AG10803 (cell line): ENCODE measurements at regions not wholly inside any gene's neighbourhood (a gene's known extent, or its start where the extent isn't known, plus 50 kb on each side); places are given as distances from the start of the nearest gene placed in this dataset.
"Not testable (repeated sequence)": the region's sequence is repeated elsewhere in the genome, so short reads cannot be mapped to it uniquely, and the experiment has no call there.

Experiments
- DNase-seq: peaks from one replicate; pipeline ENCODE4 v3.0.0; 2010; ENCODE audit warnings: low read depth
- H3K4me3 ChIP-seq: 2 replicates; pipeline ENCODE4 v1.5.1; 2011; ENCODE audit warnings: mild to moderate bottlenecking, low read length, control low read depth
- TF ChIP-seq, protein P1 (sequence below): conservative IDR thresholded peaks from 2 replicates; pipeline ENCODE4 v1.5.1; 2011; ENCODE audit warnings: mild to moderate bottlenecking, low read length, control low read depth, inconsistent platforms

DNA sequence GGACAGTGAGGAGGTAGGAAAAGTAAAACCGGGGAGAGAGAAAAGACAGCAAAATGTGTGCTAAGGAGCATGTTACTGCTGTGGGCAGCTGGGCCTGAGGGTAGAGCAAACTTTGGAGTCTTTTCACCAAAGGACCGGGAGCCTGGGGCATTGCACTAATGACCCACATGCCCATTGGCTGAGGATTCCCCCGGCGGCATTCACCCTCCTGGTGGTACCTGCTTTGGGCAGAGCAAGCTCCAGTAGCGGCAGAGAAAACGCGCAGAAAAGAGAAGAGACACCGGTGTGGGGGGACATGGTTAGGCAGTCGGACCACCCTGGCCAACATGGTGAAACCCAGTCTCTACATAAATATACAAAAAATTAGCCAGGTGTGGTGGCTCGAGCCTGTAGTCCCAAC lies 83.4 kb upstream of the ESRRB start:
- no peak for DNase-seq
- TF ChIP-seq, protein P1, sequence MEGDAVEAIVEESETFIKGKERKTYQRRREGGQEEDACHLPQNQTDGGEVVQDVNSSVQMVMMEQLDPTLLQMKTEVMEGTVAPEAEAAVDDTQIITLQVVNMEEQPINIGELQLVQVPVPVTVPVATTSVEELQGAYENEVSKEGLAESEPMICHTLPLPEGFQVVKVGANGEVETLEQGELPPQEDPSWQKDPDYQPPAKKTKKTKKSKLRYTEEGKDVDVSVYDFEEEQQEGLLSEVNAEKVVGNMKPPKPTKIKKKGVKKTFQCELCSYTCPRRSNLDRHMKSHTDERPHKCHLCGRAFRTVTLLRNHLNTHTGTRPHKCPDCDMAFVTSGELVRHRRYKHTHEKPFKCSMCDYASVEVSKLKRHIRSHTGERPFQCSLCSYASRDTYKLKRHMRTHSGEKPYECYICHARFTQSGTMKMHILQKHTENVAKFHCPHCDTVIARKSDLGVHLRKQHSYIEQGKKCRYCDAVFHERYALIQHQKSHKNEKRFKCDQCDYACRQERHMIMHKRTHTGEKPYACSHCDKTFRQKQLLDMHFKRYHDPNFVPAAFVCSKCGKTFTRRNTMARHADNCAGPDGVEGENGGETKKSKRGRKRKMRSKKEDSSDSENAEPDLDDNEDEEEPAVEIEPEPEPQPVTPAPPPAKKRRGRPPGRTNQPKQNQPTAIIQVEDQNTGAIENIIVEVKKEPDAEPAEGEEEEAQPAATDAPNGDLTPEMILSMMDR, result no peak
- no peak overlapping the region for H3K4me3 ChIP-seq

DNA sequence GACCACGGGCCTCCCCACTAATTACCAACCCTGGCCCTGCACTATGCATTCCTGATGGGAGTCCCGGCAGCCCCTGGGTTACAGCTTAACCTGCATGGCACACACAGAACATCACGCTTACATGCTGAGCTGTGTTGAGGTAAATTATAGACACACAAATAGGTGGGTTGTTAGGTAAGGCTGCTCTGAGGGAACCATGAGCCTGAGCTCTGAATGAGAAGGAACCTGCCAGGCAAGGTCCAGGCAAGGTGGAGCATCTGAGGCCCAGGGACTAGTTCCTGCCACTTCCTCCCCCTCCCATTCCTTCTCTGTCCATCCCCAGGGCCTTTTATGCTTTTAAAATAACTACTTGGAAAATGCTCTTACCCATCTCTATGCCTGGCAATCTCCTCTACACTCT lies 82.7 kb upstream of the ESRRB start:
- DNase-seq, result no peak

DNA sequence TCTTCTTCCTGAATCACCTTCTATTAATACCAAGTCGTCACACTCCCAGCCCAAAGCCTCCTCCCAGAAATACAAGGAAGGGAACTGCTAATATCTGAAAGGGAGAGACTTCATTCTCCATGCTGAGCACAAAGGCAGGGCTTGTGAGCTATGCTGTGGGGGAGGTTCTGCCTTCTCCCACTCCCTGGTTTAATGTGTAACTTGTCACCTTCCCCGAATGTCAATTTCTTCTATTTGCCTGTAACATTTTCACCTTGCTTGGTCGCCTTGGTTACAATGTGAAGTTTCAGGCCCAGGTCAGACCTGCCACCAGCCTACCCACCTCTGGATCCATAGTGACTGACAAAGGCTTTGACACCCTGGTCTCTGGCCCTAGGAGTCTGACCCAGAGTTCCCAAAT lies 82.0 kb upstream of the ESRRB start:
- TF ChIP-seq, protein P1, result no peak
- H3K4me3 ChIP-seq, result no peak overlapping the region
- no peak for DNase-seq

More for the DNA sequence above, 82.7 kb upstream of the ESRRB start:
- TF ChIP-seq, protein P1, result no peak
- H3K4me3 ChIP-seq, result no peak overlapping the region

DNA sequence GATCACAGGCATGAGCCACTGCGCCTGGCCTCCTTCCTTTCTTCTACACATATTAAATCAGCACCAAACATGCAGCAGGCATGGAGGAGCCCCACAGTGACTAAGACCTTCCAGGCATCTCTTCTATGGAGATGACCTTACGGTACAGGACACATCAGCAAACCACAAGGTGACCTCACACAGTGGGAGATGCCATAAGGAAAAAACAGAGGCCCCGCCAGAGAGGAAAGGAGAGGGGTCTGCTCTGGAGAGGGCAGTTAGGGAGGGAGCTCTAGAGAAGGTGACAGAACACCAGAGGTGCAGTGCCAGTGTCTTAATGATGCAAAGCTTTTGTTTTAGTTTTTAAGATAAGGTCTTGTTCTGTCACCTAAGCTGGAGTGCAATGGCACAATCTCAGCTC lies 81.1 kb upstream of the ESRRB start:
- TF ChIP-seq, protein P1, result no peak
- H3K4me3 ChIP-seq, result no peak overlapping the region
- no peak for DNase-seq

DNA sequence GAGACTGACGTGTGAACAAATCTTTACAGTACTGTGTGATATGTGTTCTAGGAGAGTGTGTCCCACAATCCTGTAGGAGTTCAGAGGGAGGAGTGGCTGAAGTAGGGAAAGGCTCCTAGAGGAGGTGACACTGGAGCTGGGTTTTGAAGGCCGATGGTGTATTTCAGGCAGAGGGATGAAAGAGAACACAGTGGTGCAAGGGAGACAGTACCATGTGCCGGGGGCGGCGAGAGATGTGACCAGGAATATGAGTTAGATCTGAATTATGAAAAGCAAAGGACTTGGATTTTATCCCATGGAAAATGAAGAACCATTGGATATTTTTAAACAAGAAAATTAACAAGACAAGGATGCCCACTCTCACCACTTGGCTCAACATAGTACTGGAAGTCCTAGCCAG lies 77.0 kb upstream of the ESRRB start:
- no peak for DNase-seq
- H3K4me3 ChIP-seq, result no peak overlapping the region
- TF ChIP-seq, protein P1, result no peak

DNA sequence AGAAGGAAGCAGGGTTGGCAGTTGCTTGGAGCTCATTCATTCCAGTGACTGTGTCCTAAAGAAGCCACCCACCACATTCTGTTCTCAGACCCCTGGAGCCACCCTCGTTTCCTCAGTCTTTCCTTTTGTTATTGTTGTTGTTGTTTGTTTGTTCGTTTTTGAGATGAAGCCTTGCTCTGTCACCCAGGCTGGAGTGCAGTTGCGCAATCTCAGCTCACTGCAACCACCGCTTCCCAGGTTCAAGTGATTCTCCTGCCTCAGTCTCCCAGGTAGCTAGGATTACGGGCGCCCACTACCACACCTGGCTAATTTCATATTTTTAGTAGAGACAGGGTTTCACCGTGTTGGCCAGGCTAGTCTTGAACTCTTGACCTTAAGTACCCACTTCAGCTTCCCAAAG lies 72.7 kb upstream of the ESRRB start:
- DNase-seq, H3K4me3 ChIP-seq: not testable (repeated sequence)

DNA sequence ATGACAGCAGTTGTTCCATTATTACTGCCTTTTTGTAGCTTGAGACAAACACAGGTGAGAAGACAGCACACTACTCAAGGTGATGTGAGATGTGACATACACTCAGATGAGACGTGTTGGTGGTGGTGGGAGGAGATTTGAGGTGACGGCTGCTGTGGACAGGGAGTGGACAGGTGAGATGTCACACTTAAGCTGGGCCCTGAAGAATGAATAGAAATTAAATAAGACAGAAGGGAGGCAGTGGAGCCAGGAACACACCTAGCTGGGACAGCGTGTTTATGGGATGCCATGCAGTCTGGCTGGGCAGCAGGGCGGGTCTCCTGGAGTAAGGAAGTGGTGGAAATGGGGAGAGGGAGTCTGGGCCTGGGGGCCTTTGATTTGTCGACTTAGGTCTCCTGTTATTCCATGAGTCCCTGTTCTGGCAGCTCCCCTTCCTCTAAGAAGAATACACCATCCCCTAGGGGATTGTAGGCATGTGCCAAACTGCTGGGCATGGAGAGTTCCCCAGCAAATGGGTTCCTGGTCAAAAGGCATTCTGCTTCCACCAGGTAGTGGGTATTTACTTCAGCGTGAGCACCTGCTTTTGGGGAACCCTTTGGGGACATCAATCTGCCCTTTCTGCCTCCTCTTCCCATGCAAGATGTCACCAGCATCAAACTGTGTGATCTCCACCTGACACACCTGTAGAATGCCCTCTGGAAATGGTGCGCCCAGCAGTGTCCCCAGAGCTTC lies 71.2 kb upstream of the ESRRB start:
- TF ChIP-seq, protein P1, result no peak
- H3K4me3 ChIP-seq, result no peak overlapping the region
- DNase-seq, result no peak
